GM12892 (cell line): ENCODE measurements at regions not wholly inside any gene's neighbourhood (a gene's known extent, or its start where the extent isn't known, plus 50 kb on each side); places are given as distances from the start of the nearest gene placed in this dataset.

Experiments
- DNase-seq: peaks from one replicate; pipeline ENCODE4 v3.0.0; 2011; ENCODE audit not compliant: insufficient read length
- FAIRE-seq: peaks from 2 replicates; lab custom pipeline; 2011; peaks lifted over from hg19 to GRCh38; lab: Jason Lieb, UNC
- POLR2A ChIP-seq: IDR thresholded peaks from 2 replicates; pipeline ENCODE4 v1.6.1; 2011; ENCODE audit warnings: low read depth, low read length, control low read depth
- POLR2AphosphoS5 ChIP-seq: IDR thresholded peaks from 2 replicates; pipeline ENCODE4 v1.6.1; 2011; ENCODE audit warnings: low read depth, low read length, control low read depth
- TAF1 ChIP-seq: IDR thresholded peaks from 2 replicates; pipeline ENCODE4 v1.6.1; 2011; ENCODE audit warnings: low read depth, mild to moderate bottlenecking, control low read depth, low read length, borderline replicate concordance

DNA sequence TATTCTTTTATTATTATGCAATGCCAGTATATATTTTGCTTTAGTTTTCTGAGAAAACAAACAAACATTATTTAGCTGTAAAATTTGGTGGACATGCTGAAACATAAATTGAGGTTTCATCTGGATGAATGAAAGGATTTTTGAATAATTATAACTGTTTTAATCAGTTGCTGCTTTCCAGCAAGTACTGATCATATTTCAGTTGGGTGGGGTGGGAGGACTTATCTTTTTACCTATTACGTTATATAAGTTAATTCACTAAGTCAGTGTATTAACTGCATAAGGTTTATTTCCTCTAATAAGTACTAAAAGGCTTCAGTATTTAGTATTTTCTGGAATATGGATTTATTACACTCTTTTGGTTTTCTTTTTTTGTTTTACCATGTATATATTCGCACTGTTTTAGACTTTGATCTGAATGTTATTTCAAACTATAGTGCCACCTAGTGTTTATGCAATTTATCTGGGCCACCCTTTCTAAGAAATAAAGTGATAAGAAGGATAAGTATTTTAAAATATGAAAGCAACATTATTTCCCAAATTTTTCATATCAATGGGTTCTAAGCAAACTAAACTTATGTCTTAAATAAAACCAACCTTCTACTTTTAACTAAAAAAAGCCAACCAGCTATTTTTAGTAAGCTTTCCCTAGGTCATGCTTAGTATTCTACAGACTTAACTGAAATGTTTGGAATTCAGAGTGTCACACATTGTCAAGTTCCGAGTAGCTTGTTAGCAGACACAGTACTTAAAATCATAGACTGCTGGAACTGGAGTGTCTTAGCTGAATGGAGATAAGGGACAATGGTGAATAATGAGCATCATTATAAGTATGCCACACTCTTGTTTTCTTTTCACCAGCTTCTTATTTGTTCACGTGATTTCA is 105.4 kb upstream of the MCHR2 start:
- DNase-seq: no peak
- no peak for FAIRE-seq
- TF ChIP-seq POLR2A (no peak), POLR2AphosphoS5 (no peak), TAF1 (no peak)

GRCh38 chr6:100096936-100097335 is 102.9 kb upstream of the MCHR2 start:
- FAIRE-seq: no peak
- TF ChIP-seq POLR2A (no peak), POLR2AphosphoS5 (no peak), TAF1 (no peak)
- no peak for DNase-seq

- no peak for TF ChIP-seq TAF1
- no peak for TF ChIP-seq POLR2A
- no peak for TF ChIP-seq POLR2AphosphoS5
- DNase-seq: no peak
- FAIRE-seq: no peak
These were observed 102.3 kb upstream of the MCHR2 start for GRCh38 chr6:100096341-100096740.

DNA sequence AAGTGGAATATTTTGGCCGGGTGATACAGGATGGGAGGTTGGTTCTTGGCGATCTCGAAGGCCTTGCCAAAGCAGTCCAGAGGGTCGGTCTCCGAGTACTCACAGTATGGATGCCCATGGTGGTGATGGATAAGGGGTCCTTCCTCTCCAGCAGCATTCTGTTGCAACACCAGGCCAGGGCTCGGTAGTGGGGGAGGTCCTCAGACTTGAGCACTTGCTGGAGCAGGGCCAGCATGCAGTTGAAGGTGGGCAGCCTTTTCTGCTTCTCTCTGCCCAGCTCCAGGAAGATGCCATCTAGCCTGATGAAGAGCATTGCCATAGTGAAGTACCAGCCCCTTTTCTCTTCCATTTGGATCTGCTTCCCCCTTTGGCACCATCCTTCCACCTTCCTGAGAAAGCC is 99.4 kb upstream of the MCHR2 start:
- no peak for FAIRE-seq

DNA sequence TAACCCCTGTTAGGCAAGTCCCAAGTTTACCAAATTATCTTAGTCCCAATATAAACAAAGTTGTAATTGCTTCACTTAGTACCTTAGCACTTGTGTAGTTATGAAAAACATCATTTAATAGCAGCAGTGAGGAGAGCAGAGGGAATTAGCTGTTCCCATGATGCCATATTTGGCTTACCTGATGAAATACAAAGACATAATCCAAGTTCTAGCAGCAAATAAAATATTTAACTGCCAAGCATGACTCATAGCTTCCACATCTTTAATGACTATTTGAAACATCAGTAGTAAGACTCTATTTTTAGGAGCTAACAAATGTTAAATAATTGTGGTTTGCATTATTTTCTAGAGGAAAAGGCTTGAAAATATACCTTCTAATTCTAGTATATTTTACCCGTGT is 94.0 kb upstream of the MCHR2 start:
- no peak for FAIRE-seq
- no peak for DNase-seq
- TF ChIP-seq POLR2A: no peak
- TF ChIP-seq POLR2AphosphoS5: no peak
- TF ChIP-seq TAF1: no peak

More for the DNA sequence above, 99.4 kb upstream of the MCHR2 start:
- TF ChIP-seq POLR2AphosphoS5 (no peak), TAF1 (no peak), POLR2A (no peak)
- DNase-seq: no peak

DNA sequence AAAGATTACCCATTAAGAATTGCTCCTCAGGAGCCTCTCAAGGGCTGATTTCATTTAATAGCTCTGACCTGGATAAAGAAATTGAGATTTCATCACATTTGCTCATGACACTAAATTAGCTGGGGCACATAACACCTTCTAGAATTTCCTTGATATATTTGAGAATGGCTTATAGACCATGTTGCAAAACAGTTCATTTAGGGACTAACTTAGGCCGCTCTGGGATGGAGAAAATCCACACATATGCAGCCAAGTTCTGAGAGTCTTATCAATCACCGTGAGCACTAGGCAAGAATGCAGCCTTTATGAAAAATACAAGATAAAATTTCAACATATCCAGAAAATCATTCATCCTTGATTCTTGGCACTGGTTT is 91.0 kb upstream of the MCHR2 start:
- FAIRE-seq (no peak), DNase-seq (no peak)
- TF ChIP-seq POLR2AphosphoS5: no peak
- TF ChIP-seq POLR2A: no peak
- TF ChIP-seq TAF1: no peak

DNA sequence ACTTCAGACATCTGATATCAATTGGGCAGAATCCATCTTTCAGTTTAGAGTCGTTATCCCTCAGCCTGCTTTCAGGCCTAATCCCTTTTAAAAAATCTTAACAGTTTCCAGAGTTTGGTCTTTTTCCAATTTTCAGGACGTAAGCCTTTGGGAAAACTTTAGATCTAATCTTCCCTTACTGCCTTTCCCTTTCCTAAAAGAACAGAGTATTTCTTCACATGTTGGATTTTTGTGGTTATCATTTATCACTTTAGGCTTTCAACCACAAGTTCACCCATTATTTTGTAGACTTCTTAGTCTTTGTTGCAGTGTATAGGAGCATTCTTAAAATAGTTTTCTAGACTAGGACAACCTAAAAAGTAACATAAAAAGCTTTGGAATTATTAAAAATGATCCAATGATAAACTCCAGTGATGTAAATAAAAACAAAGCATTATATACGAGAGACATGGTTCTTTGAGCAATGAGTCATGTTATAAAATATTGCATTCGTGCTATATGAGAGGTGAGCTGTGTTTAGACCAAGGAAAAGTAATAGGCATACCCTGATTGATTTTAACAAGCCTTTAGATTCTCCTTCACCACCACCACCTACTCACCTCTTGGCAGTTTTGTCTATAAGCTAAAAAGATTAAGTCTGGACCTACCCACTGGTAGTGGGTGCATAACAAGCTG is 90.4 kb upstream of the MCHR2 start:
- no peak for TF ChIP-seq POLR2AphosphoS5
- TF ChIP-seq POLR2A: no peak
- no peak for TF ChIP-seq TAF1
- no peak for DNase-seq
- FAIRE-seq: no peak

- FAIRE-seq (no peak), DNase-seq (no peak)
- TF ChIP-seq TAF1 (no peak), POLR2A (no peak), POLR2AphosphoS5 (no peak)
These were observed 84.5 kb upstream of the MCHR2 start for GRCh38 chr6:100078509-100078908.

- TF ChIP-seq TAF1 (no peak), POLR2AphosphoS5 (no peak), POLR2A (no peak)
- no peak for FAIRE-seq
- no peak for DNase-seq
These were observed 71.3 kb upstream of the MCHR2 start for GRCh38 chr6:100065348-100065747.

DNA sequence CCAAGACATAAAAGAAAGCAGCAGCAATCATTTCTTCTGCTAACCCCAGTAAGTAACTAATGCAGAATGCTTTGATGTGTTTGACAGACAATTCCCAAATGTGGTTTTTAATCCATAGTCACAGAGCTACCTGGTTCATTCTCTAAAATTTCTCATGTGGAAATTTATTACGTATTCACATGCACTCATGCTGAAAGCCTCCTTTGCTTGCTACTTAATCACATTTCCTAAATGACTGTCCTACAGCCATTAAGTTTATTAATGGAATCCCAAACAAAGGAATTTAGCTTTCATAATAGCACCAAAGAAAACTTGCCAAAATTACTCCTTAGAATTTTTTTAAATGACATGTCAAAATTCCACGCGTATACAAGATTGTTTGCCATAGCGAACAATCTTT is 68.6 kb upstream of the MCHR2 start:
- FAIRE-seq: no peak
- no peak for DNase-seq
- no peak for TF ChIP-seq POLR2A
- no peak for TF ChIP-seq TAF1
- no peak for TF ChIP-seq POLR2AphosphoS5

- TF ChIP-seq POLR2A: no peak
- no peak for TF ChIP-seq TAF1
- TF ChIP-seq POLR2AphosphoS5: no peak
- FAIRE-seq (no peak), DNase-seq (no peak)
These were observed 63.9 kb upstream of the MCHR2 start for GRCh38 chr6:100057941-100058340.
